Erythroblast (primary cell): ENCODE measurements at regions not wholly inside any gene's neighbourhood (a gene's known extent, or its start where the extent isn't known, plus 50 kb on each side); places are given as distances from the start of the nearest gene placed in this dataset.

ENCODE experiments used
- DNase-seq, 2 experiments: peaks; one replicate each; lab custom pipeline; 2025; lab: John Stamatoyannopoulos, UW
- GATA1 ChIP-seq: IDR thresholded peaks from 2 replicates; pipeline ENCODE4 v1.6.1; 2011; ENCODE audit warnings: low read depth, mild to moderate bottlenecking, control low read depth, low read length, moderate library complexity
- POLR2A ChIP-seq: IDR thresholded peaks from 2 replicates; pipeline ENCODE4 v1.6.1; 2011; ENCODE audit warnings: mild to moderate bottlenecking, low read length

GRCh38 chr10:131649617-131650016 is 251.2 kb upstream of the PPP2R2D start:
- TF ChIP-seq GATA1 (no peak), POLR2A (no peak)
- DNase-seq: no peak

GRCh38 chr10:131650169-131650705 is 250.6 kb upstream of the PPP2R2D start:
- TF ChIP-seq GATA1 (no peak), POLR2A (no peak)
- no peak for DNase-seq

GRCh38 chr10:131650771-131651673 is 249.8 kb upstream of the PPP2R2D start:
- no peak for TF ChIP-seq POLR2A
- no peak for TF ChIP-seq GATA1
- DNase-seq: no peak

- no peak for DNase-seq
- TF ChIP-seq GATA1: no peak
- no peak for TF ChIP-seq POLR2A
Measured at GRCh38 chr10:131651674-131652437, 249.0 kb upstream of the PPP2R2D start.

GRCh38 chr10:131652438-131653139 is 248.2 kb upstream of the PPP2R2D start:
- DNase-seq: no peak
- no peak for TF ChIP-seq POLR2A
- TF ChIP-seq GATA1: no peak

GRCh38 chr10:131653140-131653539 is 247.7 kb upstream of the PPP2R2D start:
- DNase-seq: no peak
- no peak for TF ChIP-seq POLR2A
- TF ChIP-seq GATA1: no peak

GRCh38 chr10:131653554-131654470 is 247.0 kb upstream of the PPP2R2D start:
- no peak for DNase-seq
- TF ChIP-seq GATA1: no peak
- no peak for TF ChIP-seq POLR2A

GRCh38 chr10:131654471-131655087 is 246.2 kb upstream of the PPP2R2D start:
- DNase-seq: no peak
- no peak for TF ChIP-seq GATA1
- no peak for TF ChIP-seq POLR2A

GRCh38 chr10:131655101-131655849 is 245.5 kb upstream of the PPP2R2D start:
- TF ChIP-seq GATA1 (no peak), POLR2A (no peak)
- no peak for DNase-seq

GRCh38 chr10:131656009-131656408 is 244.8 kb upstream of the PPP2R2D start:
- DNase-seq: no peak
- TF ChIP-seq POLR2A (no peak), GATA1 (no peak)

- TF ChIP-seq POLR2A (no peak), GATA1 (no peak)
- DNase-seq: peak in 1 of 2 experiments; percentile 6
Measured at GRCh38 chr10:131656431-131656841, 244.4 kb upstream of the PPP2R2D start.

- no peak for DNase-seq
- TF ChIP-seq GATA1: no peak
- TF ChIP-seq POLR2A: no peak
Measured at GRCh38 chr10:131657318-131657984, 243.4 kb upstream of the PPP2R2D start.
